Large intestine (tissue), 3 donors: ENCODE measurements at regions not wholly inside any gene's neighbourhood (a gene's known extent, or its start where the extent isn't known, plus 50 kb on each side); places are given as distances from the start of the nearest gene placed in this dataset.

Source experiments
- DNase-seq, 2 donors: peaks; one replicate each; pipeline versions ENCODE4 v3.0.0 to v3.0.0-alpha.2; 2013
- H3K27ac ChIP-seq: one replicate; pipeline ENCODE4 v1.5.1; 2013; ENCODE audit warnings: low read length
- H3K27me3 ChIP-seq: 2 replicates; pipeline ENCODE4 v1.6.1; 2013; ENCODE audit warnings: low read length; ENCODE audit not compliant: control insufficient read depth, insufficient read depth
- H3K36me3 ChIP-seq: 2 replicates; pipeline ENCODE4 v1.6.1; 2013; ENCODE audit warnings: low read length; ENCODE audit not compliant: control insufficient read depth, insufficient read depth
- H3K4me1 ChIP-seq: one replicate; pipeline ENCODE4 v1.6.1; 2013; ENCODE audit warnings: low read length; ENCODE audit not compliant: control insufficient read depth, insufficient read depth
- H3K4me3 ChIP-seq: one replicate; pipeline ENCODE4 v1.5.1; 2013; ENCODE audit warnings: low read length
- H3K9me3 ChIP-seq: one replicate; pipeline ENCODE4 v1.6.1; 2013; ENCODE audit warnings: mild to moderate bottlenecking, low read depth, low read length, moderate library complexity; ENCODE audit not compliant: control insufficient read depth
- WGBS: methylation state at CpG from one replicate; pipeline ENCODE4 v1.1.5; 2013; ENCODE audit warnings: low lambda C conversion rate; ENCODE audit not compliant: insufficient coverage; 5-methylcytosine and 5-hydroxymethylcytosine counted together

- DNase-seq: no peak
- H3K36me3 ChIP-seq: no peaks in the 10 kb centered on the region
- H3K4me1 ChIP-seq: no peaks in the 10 kb centered on the region
- H3K27me3 ChIP-seq: peaks cover 12% of the 10 kb centered on the region
- H3K9me3 ChIP-seq: no peaks in the 10 kb centered on the region
- WGBS: no CpG with 5 or more reads among the region's 4 CpGs
- no peak overlapping the region for H3K27ac ChIP-seq
- no peak overlapping the region for H3K4me3 ChIP-seq
These were observed 81.0 kb upstream of the HS3ST2 start for GRCh38 chr16:22732959-22733358.

DNA sequence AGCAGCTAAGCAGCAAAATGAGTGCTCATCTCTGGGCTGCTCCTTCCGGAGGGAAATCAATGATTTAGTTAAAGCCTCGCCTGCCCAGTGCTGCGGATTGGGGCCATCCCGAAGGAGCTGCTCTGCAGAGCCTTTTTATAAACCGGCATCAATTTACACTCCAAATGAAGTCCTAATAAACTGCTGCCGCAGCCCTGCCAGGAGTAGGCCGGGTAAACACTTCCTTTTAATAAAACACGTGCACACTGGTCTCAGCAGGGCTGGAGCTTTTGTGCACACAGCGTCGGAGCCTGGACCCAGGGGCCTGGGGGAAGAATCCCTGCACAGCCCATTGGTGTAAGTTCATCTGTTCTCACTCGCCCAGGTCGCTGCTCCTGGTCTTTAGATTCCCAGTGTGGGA, 79.6 kb upstream of the HS3ST2 start:
- Histone ChIP-seq H3K9me3 (no peaks in the 10 kb centered on the region), H3K36me3 (no peaks in the 10 kb centered on the region), H3K27me3 (peaks cover 9% of the 10 kb centered on the region), H3K4me3 (no peak overlapping the region), H3K4me1 (no peaks in the 10 kb centered on the region), H3K27ac (no peak overlapping the region)
- no peak for DNase-seq
- no CpG with 5 or more reads among the region's 12 CpGs for WGBS

- H3K9me3 ChIP-seq: no peaks in the 10 kb centered on the region
- WGBS: no CpG with 5 or more reads among the region's 1 CpG
- peaks cover 9% of the 10 kb centered on the region for H3K27me3 ChIP-seq
- no peak overlapping the region for H3K27ac ChIP-seq
- no peak overlapping the region for H3K4me3 ChIP-seq
- DNase-seq: no peak
- H3K36me3 ChIP-seq: no peaks in the 10 kb centered on the region
- no peaks in the 10 kb centered on the region for H3K4me1 ChIP-seq
These were observed 77.2 kb upstream of the HS3ST2 start for GRCh38 chr16:22736791-22737190.

GRCh38 chr16:22739077-22739476, 74.9 kb upstream of the HS3ST2 start:
- 100% methylated on average over 1 of the region's 3 CpGs for WGBS
- H3K9me3 ChIP-seq: no peaks in the 10 kb centered on the region
- H3K4me3 ChIP-seq: no peak overlapping the region
- no peaks in the 10 kb centered on the region for H3K36me3 ChIP-seq
- DNase-seq: no peak
- peaks cover 4% of the 10 kb centered on the region for H3K27me3 ChIP-seq
- H3K27ac ChIP-seq: no peak overlapping the region
- H3K4me1 ChIP-seq: no peaks in the 10 kb centered on the region

DNA sequence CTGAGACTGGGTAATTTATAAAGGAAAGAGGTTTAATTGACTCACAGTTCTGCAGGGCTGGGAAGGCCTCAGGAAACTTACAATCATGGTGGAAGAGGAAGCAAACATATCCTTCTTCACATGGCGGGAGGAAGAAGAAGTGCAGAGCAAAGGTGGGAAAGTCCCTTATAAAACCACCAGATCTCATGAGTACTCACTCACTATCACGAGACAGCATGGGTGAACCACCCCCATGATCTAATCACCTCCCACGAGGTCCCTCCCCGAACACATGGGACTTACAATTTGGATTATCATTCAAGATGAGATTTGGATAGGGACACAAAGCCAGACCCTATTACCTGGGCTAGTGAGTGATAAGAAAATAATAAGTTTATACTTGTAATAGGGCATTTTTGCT, 70.6 kb upstream of the HS3ST2 start:
- no peaks in the 10 kb centered on the region for H3K36me3 ChIP-seq
- no peak overlapping the region for H3K27ac ChIP-seq
- no peak for DNase-seq
- H3K4me1 ChIP-seq: no peaks in the 10 kb centered on the region
- no peaks in the 10 kb centered on the region for H3K27me3 ChIP-seq
- WGBS: no CpG with 5 or more reads among the region's 4 CpGs
- H3K4me3 ChIP-seq: no peak overlapping the region
- H3K9me3 ChIP-seq: no peaks in the 10 kb centered on the region

GRCh38 chr16:22751104-22751667, 62.8 kb upstream of the HS3ST2 start:
- Histone ChIP-seq H3K27ac (no peak overlapping the region), H3K4me3 (no peak overlapping the region), H3K27me3 (peaks cover 3% of the 10 kb centered on the region), H3K4me1 (no peaks in the 10 kb centered on the region), H3K9me3 (no peaks in the 10 kb centered on the region), H3K36me3 (no peaks in the 10 kb centered on the region)
- no CpG with 5 or more reads among the region's 5 CpGs for WGBS
- DNase-seq: no peak

GRCh38 chr16:22751685-22752084, 62.3 kb upstream of the HS3ST2 start:
- H3K4me3 ChIP-seq: no peak overlapping the region
- H3K27ac ChIP-seq: no peak overlapping the region
- DNase-seq: no peak
- no peaks in the 10 kb centered on the region for H3K4me1 ChIP-seq
- H3K36me3 ChIP-seq: no peaks in the 10 kb centered on the region
- no peaks in the 10 kb centered on the region for H3K9me3 ChIP-seq
- H3K27me3 ChIP-seq: peaks cover 8% of the 10 kb centered on the region
- no CpG with 5 or more reads among the region's 2 CpGs for WGBS

DNA sequence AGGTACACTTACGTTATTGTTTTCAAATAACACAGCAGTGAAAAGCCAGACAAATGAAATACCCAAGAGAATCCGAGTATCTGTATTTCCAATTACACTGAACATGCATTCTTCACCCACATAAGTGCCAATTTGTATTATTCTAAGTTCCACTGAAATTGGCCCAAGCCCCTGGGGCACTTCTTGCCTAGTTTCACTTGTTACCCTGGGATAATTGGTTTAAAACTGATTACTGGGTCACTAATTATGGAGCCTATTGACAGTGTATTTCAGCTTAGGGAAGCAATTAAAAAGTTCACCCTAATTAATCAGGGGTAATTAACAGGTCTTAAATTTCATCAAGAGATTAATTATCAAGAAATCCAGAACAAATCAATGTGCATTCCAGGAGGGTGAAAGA, 60.5 kb upstream of the HS3ST2 start:
- DNase-seq: no peak
- Histone ChIP-seq H3K27me3 (peaks cover 8% of the 10 kb centered on the region), H3K27ac (no peak overlapping the region), H3K9me3 (no peaks in the 10 kb centered on the region), H3K4me1 (no peaks in the 10 kb centered on the region), H3K4me3 (no peak overlapping the region), H3K36me3 (no peaks in the 10 kb centered on the region)
- WGBS: no CpG with 5 or more reads among the region's 2 CpGs

DNA sequence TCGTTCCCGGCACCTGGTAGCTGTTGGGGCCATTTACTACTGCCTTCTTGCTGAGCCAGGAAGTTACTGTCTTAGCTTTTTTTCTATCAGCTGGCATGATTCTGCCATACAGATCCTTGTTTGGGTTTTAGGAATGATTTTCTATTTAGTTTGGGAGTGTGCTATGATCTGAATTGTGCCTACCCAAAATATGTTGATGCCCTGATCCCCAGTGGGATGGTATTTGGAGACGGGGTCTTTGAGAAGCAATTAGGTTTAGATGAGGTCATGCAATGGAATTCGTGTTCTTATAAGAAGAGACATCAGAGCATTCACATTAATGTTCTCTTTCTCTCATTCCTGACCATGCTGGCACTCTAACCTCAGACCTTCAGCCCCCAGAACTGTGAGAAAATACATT, 59.4 kb upstream of the HS3ST2 start:
- Histone ChIP-seq H3K4me1 (no peaks in the 10 kb centered on the region), H3K36me3 (no peaks in the 10 kb centered on the region), H3K27me3 (peaks cover 8% of the 10 kb centered on the region), H3K27ac (no peak overlapping the region), H3K9me3 (no peaks in the 10 kb centered on the region), H3K4me3 (no peak overlapping the region)
- WGBS: no CpG with 5 or more reads among the region's 4 CpGs
- no peak for DNase-seq

DNA sequence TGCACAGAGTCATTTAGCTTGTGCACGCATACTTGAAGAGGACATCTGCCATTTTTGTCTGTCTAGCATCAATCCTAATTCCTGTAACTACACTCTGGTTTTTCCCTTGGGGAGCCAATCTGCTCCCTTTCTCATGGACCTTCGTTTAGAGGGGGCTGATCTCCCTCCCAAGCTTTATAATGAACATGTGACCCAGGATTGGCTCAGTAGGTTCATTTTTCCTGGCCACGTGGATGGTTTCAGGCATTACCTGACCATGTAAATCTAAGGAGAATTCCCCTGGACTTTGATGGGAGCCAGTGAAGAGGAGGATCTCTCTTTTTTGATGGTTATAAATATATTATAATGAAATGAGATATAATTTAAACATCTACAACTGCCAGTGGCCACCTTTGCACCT, 56.8 kb upstream of the HS3ST2 start:
- H3K4me1 ChIP-seq: no peaks in the 10 kb centered on the region
- no CpG with 5 or more reads among the region's 3 CpGs for WGBS
- H3K36me3 ChIP-seq: no peaks in the 10 kb centered on the region
- no peaks in the 10 kb centered on the region for H3K9me3 ChIP-seq
- H3K27ac ChIP-seq: no peak overlapping the region
- peaks cover 8% of the 10 kb centered on the region for H3K27me3 ChIP-seq
- no peak overlapping the region for H3K4me3 ChIP-seq
- no peak for DNase-seq

GRCh38 chr16:22762486-22762885, 51.5 kb upstream of the HS3ST2 start:
- H3K27ac ChIP-seq: no peak overlapping the region
- no peaks in the 10 kb centered on the region for H3K9me3 ChIP-seq
- no peaks in the 10 kb centered on the region for H3K4me1 ChIP-seq
- no peaks in the 10 kb centered on the region for H3K36me3 ChIP-seq
- no peak overlapping the region for H3K4me3 ChIP-seq
- no peaks in the 10 kb centered on the region for H3K27me3 ChIP-seq
- WGBS: no CpG with 5 or more reads among the region's 3 CpGs
- peak in 1 of 2 donors; percentile 3 for DNase-seq
